ENCODE measurements at regions not wholly inside any gene's neighbourhood (a gene's known extent, or its start where the extent isn't known, plus 50 kb on each side); places are given as distances from the start of the nearest gene placed in this dataset.
"Not testable (repeated sequence)": the region's sequence is repeated elsewhere in the genome, so short reads cannot be mapped to it uniquely, and the experiment has no call there.

- not testable (repeated sequence) for H3K36me3 ChIP-seq (ENCODE audit: control insufficient read depth, insufficient read depth, low read length); H3K9ac ChIP-seq (ENCODE audit: low read length); H3K4me1 ChIP-seq (ENCODE audit: control insufficient read depth, insufficient read depth, low read length); H3K9me3 ChIP-seq (ENCODE audit: control insufficient read depth, insufficient read depth, low read depth, low read length); H3K4me3 ChIP-seq (ENCODE audit: low read depth, low read length); H3K27ac ChIP-seq (ENCODE audit: low read depth, low read length)
- peaks cover 13% of the 10 kb centered on the region; the same call in 1 of the 2 replicates for H3K27me3 ChIP-seq (ENCODE audit: control insufficient read depth, insufficient read depth, low read length)
Observed at GRCh38 chrX:131893857-131894256, 129.2 kb upstream of the STK26 start.

- H3K27me3 ChIP-seq (ENCODE audit: control insufficient read depth, insufficient read depth, low read length) = peaks cover 21% of the 10 kb centered on the region; the same call in 1 of the 2 replicates
- no peak overlapping the region for H3K9ac ChIP-seq (ENCODE audit: low read length)
- no peak overlapping the region for H3K27ac ChIP-seq (ENCODE audit: low read depth, low read length)
- no peaks in the 10 kb centered on the region for H3K4me1 ChIP-seq (ENCODE audit: control insufficient read depth, insufficient read depth, low read length)
- H3K9me3 ChIP-seq (ENCODE audit: control insufficient read depth, insufficient read depth, low read depth, low read length) = no peaks in the 10 kb centered on the region
- no peak overlapping the region for H3K4me3 ChIP-seq (ENCODE audit: low read depth, low read length)
- no peaks in the 10 kb centered on the region for H3K36me3 ChIP-seq (ENCODE audit: control insufficient read depth, insufficient read depth, low read length)
Observed at GRCh38 chrX:131894995-131895394, 128.1 kb upstream of the STK26 start.

- no peaks in the 10 kb centered on the region for H3K9me3 ChIP-seq (ENCODE audit: control insufficient read depth, insufficient read depth, low read depth, low read length)
- no peak overlapping the region for H3K4me3 ChIP-seq (ENCODE audit: low read depth, low read length)
- no peak overlapping the region for H3K27ac ChIP-seq (ENCODE audit: low read depth, low read length)
- H3K36me3 ChIP-seq (ENCODE audit: control insufficient read depth, insufficient read depth, low read length) = no peaks in the 10 kb centered on the region
- no peak overlapping the region for H3K9ac ChIP-seq (ENCODE audit: low read length)
- H3K27me3 ChIP-seq (ENCODE audit: control insufficient read depth, insufficient read depth, low read length) = peaks cover 24% of the 10 kb centered on the region; the same call in 1 of the 2 replicates
- no peaks in the 10 kb centered on the region for H3K4me1 ChIP-seq (ENCODE audit: control insufficient read depth, insufficient read depth, low read length)
Observed at GRCh38 chrX:131895807-131896206, 127.3 kb upstream of the STK26 start.

- Histone ChIP-seq H3K9me3 (ENCODE audit: control insufficient read depth, insufficient read depth, low read depth, low read length) (no peaks in the 10 kb centered on the region), H3K9ac (ENCODE audit: low read length) (no peak overlapping the region), H3K27me3 (ENCODE audit: control insufficient read depth, insufficient read depth, low read length) (peaks cover 47% of the 10 kb centered on the region; the same call in 1 of the 2 replicates), H3K36me3 (ENCODE audit: control insufficient read depth, insufficient read depth, low read length) (no peaks in the 10 kb centered on the region), H3K4me1 (ENCODE audit: control insufficient read depth, insufficient read depth, low read length) (no peaks in the 10 kb centered on the region), H3K27ac (ENCODE audit: low read depth, low read length) (no peak overlapping the region), H3K4me3 (ENCODE audit: low read depth, low read length) (no peak overlapping the region)
Observed at GRCh38 chrX:131901546-131901945, 121.6 kb upstream of the STK26 start.

- Histone ChIP-seq H3K27ac (ENCODE audit: low read depth, low read length) (no peak overlapping the region), H3K27me3 (ENCODE audit: control insufficient read depth, insufficient read depth, low read length) (peaks cover 37% of the 10 kb centered on the region; the same call in 1 of the 2 replicates), H3K4me3 (ENCODE audit: low read depth, low read length) (peak overlapping the region; percentile 46), H3K4me1 (ENCODE audit: control insufficient read depth, insufficient read depth, low read length) (no peaks in the 10 kb centered on the region), H3K9me3 (ENCODE audit: control insufficient read depth, insufficient read depth, low read depth, low read length) (no peaks in the 10 kb centered on the region), H3K36me3 (ENCODE audit: control insufficient read depth, insufficient read depth, low read length) (no peaks in the 10 kb centered on the region), H3K9ac (ENCODE audit: low read length) (no peak overlapping the region)
Observed at GRCh38 chrX:131907488-131908314, 115.4 kb upstream of the STK26 start.

GRCh38 chrX:131910586-131910985, 112.5 kb upstream of the STK26 start:
- Histone ChIP-seq H3K9me3 (ENCODE audit: control insufficient read depth, insufficient read depth, low read depth, low read length) (no peaks in the 10 kb centered on the region), H3K27ac (ENCODE audit: low read depth, low read length) (no peak overlapping the region), H3K9ac (ENCODE audit: low read length) (no peak overlapping the region), H3K4me1 (ENCODE audit: control insufficient read depth, insufficient read depth, low read length) (no peaks in the 10 kb centered on the region), H3K4me3 (ENCODE audit: low read depth, low read length) (no peak overlapping the region), H3K36me3 (ENCODE audit: control insufficient read depth, insufficient read depth, low read length) (no peaks in the 10 kb centered on the region), H3K27me3 (ENCODE audit: control insufficient read depth, insufficient read depth, low read length) (peaks cover 35% of the 10 kb centered on the region; the same call in 1 of the 2 replicates)

- Histone ChIP-seq H3K4me1 (ENCODE audit: control insufficient read depth, insufficient read depth, low read length) (no peaks in the 10 kb centered on the region; the same call in 1 of the 2 replicates), H3K27ac (ENCODE audit: low read depth, low read length) (no peak overlapping the region), H3K36me3 (ENCODE audit: control insufficient read depth, insufficient read depth, low read length) (no peaks in the 10 kb centered on the region), H3K9ac (ENCODE audit: low read length) (no peak overlapping the region), H3K27me3 (ENCODE audit: control insufficient read depth, insufficient read depth, low read length) (peaks cover 39% of the 10 kb centered on the region), H3K4me3 (ENCODE audit: low read depth, low read length) (no peak overlapping the region), H3K9me3 (ENCODE audit: control insufficient read depth, insufficient read depth, low read depth, low read length) (no peaks in the 10 kb centered on the region)
Observed at GRCh38 chrX:131915488-131915887, 107.6 kb upstream of the STK26 start.

- Histone ChIP-seq H3K9me3 (ENCODE audit: control insufficient read depth, insufficient read depth, low read depth, low read length) (no peaks in the 10 kb centered on the region), H3K27ac (ENCODE audit: low read depth, low read length) (no peak overlapping the region), H3K9ac (ENCODE audit: low read length) (no peak overlapping the region), H3K27me3 (ENCODE audit: control insufficient read depth, insufficient read depth, low read length) (peaks cover 30% of the 10 kb centered on the region), H3K4me3 (ENCODE audit: low read depth, low read length) (no peak overlapping the region), H3K4me1 (ENCODE audit: control insufficient read depth, insufficient read depth, low read length) (no peaks in the 10 kb centered on the region; the same call in 1 of the 2 replicates), H3K36me3 (ENCODE audit: control insufficient read depth, insufficient read depth, low read length) (no peaks in the 10 kb centered on the region)
Observed at GRCh38 chrX:131917588-131917987, 105.5 kb upstream of the STK26 start.

- Histone ChIP-seq H3K9me3 (ENCODE audit: control insufficient read depth, insufficient read depth, low read depth, low read length) (no peaks in the 10 kb centered on the region), H3K27me3 (ENCODE audit: control insufficient read depth, insufficient read depth, low read length) (peaks cover 32% of the 10 kb centered on the region), H3K36me3 (ENCODE audit: control insufficient read depth, insufficient read depth, low read length) (no peaks in the 10 kb centered on the region), H3K9ac (ENCODE audit: low read length) (no peak overlapping the region), H3K4me3 (ENCODE audit: low read depth, low read length) (no peak overlapping the region), H3K27ac (ENCODE audit: low read depth, low read length) (no peak overlapping the region), H3K4me1 (ENCODE audit: control insufficient read depth, insufficient read depth, low read length) (peaks cover 7% of the 10 kb centered on the region; the same call in 1 of the 2 replicates)
Observed at GRCh38 chrX:131918839-131919238, 104.3 kb upstream of the STK26 start.

GRCh38 chrX:131923614-131924250, 99.4 kb upstream of the STK26 start:
- no peak overlapping the region for H3K4me3 ChIP-seq (ENCODE audit: low read depth, low read length)
- no peaks in the 10 kb centered on the region for H3K36me3 ChIP-seq (ENCODE audit: control insufficient read depth, insufficient read depth, low read length)
- peaks cover 8% of the 10 kb centered on the region; the same call in 1 of the 2 replicates for H3K4me1 ChIP-seq (ENCODE audit: control insufficient read depth, insufficient read depth, low read length)
- H3K9me3 ChIP-seq (ENCODE audit: control insufficient read depth, insufficient read depth, low read depth, low read length) = no peaks in the 10 kb centered on the region
- no peak overlapping the region for H3K9ac ChIP-seq (ENCODE audit: low read length)
- no peak overlapping the region for H3K27ac ChIP-seq (ENCODE audit: low read depth, low read length)
- H3K27me3 ChIP-seq (ENCODE audit: control insufficient read depth, insufficient read depth, low read length) = peaks cover 26% of the 10 kb centered on the region

- H3K9ac ChIP-seq (ENCODE audit: low read length) = no peak overlapping the region
- no peak overlapping the region for H3K4me3 ChIP-seq (ENCODE audit: low read depth, low read length)
- H3K4me1 ChIP-seq (ENCODE audit: control insufficient read depth, insufficient read depth, low read length) = no peaks in the 10 kb centered on the region
- peaks cover 16% of the 10 kb centered on the region; the same call in 1 of the 2 replicates for H3K27me3 ChIP-seq (ENCODE audit: control insufficient read depth, insufficient read depth, low read length)
- no peaks in the 10 kb centered on the region for H3K36me3 ChIP-seq (ENCODE audit: control insufficient read depth, insufficient read depth, low read length)
- no peak overlapping the region for H3K27ac ChIP-seq (ENCODE audit: low read depth, low read length)
- H3K9me3 ChIP-seq (ENCODE audit: control insufficient read depth, insufficient read depth, low read depth, low read length) = no peaks in the 10 kb centered on the region
Observed at GRCh38 chrX:131938749-131939148, 84.4 kb upstream of the STK26 start.

All from HUES6 (cell line).